Dedifferentiated amniotic fluid mesenchymal stem cell (primary cell): ENCODE measurements at regions not wholly inside any gene's neighbourhood (a gene's known extent, or its start where the extent isn't known, plus 50 kb on each side); places are given as distances from the start of the nearest gene placed in this dataset.
"Not testable (repeated sequence)": the region's sequence is repeated elsewhere in the genome, so short reads cannot be mapped to it uniquely, and the experiment has no call there.

Experiments
- DNase-seq: peaks from one replicate; pipeline ENCODE4 v3.0.0-alpha.2; 2016; ENCODE audit errors: extremely low spot score

DNA sequence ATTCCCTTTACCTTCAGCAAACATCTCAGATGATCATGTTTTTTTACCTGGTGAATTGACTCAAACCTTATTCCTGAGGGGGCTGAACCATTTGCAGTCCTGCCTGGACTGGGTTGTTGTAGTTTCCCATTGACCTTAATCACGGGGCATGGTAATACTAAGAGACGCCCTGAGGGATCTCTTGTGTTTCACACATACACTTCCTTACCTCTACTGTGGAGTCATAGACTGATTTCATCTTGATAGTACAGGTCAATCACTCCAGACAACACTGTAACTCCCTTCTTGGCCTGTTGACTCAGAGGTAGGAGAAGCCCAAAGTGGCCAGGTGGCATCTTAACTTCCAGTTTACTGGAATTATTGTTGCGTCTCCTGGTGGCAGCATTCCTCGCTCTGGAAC, 1064.0 kb upstream of the PCDH10 start:
- DNase-seq: no peak

DNA sequence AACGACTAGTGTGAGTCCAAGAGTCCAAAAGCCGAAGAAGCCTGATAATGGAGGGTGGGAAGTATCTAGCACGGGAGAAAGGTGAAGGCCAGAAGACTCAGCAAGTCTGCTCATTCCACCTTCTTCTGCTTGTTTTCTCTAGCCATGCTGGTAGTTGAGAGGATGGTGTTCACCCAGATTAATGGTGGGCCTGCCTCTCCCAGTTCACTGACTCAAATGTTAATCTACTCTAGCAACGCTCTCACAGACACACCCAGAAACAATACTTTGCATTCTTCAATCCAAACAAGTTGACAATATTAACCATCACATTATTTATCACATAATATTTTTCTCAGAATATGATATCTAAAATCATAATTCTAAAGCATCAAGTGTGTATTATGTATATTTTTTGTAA, 1055.1 kb upstream of the PCDH10 start:
- no peak for DNase-seq

DNA sequence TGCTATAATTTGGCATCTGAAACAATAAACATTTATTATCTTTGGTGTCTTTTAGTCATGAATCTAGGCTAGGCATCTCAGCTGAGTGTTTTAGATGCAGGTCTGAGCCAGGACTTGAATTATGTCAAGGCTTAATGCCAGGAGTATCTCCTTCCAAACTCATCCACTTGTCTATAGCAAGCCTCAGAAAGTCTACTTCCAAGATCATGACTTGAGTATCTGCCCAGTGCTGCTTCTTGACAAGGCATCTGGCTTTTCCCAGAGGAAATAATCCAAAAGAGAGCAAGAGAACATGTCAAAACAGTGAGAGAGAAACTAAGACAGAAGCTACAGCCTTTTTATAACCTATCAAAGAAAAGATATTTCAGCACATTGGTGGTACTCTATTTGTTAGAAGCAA, 1052.1 kb upstream of the PCDH10 start:
- DNase-seq: no peak

DNA sequence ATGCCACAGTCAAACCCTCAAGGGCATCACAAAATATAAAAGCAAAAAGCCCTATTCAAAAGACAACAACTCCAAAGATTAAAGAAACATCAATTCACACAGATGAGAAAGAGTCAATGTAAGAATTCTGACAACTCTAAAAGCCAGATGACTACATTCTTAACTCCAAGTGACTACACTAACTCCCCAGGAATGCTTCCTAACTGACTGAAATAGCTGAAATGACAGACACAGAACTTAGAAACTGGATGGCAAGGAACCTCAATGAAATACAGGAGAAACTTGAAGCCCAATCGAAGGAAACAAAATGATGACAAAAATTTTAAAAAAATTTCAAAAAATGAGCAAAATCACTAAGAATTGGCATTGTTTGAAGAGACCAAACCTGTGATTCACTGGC, 1047.6 kb upstream of the PCDH10 start:
- DNase-seq: peak; percentile 66

DNA sequence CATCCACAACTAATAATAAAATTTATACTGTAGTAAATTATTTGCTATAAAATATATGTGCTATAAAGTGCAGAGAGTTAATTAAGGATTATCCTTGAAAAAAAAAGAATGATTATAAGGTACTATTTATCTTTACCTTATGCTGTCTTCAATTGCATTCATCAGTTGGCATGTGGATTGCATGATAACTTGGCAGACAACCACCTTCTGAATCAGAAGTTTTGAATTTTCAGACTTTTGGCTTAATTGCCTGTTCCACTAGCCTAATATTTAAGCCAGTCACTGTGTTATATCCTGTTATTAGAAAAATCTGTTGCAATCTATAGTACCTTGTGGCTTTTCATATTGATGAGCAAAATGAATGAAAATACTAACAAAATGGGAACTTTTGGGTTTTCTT, 1040.3 kb upstream of the PCDH10 start:
- peak; percentile 59 for DNase-seq

DNA sequence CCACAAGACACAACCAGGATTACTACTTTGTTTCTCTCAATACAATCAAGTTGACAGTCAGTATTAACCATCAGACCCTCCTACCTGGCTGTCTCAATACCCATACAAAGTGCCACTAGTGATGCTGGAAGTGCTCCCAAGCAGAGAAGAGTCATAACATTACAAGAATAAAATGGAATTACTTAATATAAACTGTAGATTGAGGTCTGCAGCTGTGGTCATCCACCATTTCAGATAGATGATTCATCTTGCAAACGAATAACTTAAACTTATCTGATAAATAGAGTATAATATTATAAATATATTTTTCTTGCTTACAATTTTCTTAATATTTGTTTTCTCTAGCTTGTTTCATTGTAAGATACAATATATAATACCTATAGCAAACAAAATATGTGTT, 1034.2 kb upstream of the PCDH10 start:
- DNase-seq: no peak

DNA sequence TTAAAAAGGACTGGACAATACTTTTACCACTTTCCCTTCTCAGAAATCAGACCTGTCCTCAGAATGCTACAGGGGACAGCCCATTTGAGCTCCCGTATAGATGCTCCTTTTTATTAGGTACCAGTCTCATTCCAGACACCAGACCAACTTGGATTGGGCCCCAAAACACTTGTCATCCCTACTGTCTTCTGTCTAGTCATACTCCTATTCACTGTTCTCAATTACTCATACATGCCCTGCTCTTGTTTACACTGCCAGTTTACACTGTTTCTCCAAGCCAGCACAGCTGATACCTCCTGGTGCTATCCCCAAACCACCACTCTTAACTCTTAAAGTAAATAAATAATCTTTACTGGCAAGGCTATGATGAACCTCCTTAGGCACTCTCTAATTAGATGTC, 1026.4 kb upstream of the PCDH10 start:
- not testable (repeated sequence) for DNase-seq

DNA sequence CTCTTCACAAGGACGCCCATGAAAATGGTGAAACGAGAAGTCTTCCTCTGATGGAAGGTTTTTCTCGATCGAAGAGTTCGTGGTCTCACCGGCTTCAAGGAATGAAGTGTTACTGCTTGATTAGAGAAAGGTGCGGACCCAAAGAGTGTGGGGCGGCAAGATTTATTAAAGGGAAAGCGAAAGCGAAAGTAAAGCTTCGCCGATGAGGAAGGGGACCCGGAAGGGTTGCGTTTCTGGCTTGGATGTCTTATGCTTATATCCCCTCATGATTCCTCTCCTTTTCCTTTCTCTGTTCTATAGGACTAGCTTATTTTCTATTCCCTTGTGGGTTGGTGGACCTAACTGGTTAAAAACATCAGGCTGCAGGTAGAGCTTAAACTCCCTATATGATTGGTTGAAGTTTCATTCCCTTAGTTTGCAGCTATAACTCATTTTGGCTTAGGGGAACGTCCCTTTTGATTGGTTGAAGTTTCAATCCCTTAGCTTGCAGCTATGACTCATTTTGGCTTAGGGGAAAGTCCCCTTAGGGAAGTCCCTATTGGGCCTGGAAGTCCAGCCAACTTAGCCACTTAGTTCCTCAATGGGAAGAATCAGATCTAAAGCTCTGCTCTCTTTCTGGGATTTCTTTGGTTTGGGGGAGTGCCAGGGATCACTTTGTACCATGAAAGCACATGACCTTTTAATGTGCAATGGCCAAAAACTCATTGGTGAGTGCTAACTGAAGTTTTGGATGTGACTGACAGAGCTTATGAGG, 1025.0 kb upstream of the PCDH10 start:
- no peak for DNase-seq

DNA sequence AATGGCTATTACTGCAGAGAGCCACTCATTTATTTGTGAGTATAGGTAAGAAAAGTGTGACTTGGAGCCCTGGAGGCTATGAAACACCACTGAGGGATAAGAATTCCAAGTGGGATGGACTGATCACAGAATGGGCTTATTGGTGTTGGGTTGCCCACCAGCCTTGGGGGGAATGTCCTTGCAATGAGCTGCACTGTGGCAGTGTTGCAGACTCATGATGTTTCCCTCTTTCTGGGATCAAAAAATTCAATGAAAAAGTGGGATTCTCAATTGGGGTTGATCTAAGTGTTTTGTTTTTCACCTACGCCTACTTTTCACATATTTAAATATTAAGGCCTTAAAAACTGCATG, 1024.5 kb upstream of the PCDH10 start:
- no peak for DNase-seq

DNA sequence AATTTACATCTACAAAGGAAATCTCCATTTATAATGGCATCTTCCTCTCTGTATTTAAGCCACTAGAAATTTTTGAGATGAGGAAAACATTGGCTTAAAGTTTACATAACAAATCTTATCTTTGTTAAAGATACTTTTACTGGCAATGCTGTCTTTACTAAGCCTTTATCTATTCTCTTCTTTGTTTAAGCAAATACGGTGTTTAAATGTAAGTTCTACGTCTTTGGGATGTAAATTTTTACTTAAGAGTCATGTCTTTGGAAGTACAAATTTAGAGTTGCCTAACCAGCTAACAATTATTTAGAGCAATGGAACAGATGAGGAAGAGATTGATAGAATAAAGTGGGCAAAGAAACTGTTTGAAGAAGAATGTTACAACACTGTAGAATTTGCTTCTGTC, 1024.0 kb upstream of the PCDH10 start:
- no peak for DNase-seq

DNA sequence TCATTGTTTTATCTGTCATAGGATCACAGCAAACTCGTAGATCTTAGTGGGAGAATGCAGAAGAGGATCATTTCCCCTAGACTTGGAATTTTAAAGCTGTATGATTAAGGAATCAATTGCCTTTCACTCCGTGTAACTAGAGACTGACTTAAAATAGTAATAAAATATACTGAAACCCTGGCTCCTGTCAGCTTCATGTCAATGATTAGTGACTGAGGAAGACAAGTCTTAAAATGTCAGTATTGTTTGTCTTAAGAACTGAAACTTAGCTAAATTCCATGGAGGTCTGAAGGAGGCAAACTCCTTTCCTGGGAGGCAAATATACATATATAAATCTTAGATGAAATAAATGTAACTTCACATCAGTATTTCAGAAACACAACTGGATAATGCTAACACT, 1016.7 kb upstream of the PCDH10 start:
- no peak for DNase-seq

DNA sequence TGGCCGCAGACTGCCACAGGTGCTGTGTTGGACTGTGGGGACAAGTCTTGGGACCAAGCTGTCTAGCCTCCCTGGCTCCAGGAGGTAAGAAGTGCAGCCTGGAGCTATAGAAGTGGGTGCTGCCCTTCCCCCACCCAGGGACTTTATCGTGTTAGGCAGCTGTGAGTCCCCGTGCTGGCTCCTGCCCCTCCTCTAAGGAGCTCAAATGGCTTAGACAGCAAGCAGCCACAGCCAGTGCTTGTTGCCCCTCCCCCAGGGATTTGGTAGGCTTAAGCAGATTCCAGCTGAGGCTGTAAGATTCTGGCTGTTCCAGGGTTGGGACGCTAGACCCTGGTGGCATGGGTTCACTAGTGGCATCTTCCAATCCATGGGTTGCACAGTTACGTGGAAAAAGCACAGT, 979.4 kb upstream of the PCDH10 start:
- no peak for DNase-seq

DNA sequence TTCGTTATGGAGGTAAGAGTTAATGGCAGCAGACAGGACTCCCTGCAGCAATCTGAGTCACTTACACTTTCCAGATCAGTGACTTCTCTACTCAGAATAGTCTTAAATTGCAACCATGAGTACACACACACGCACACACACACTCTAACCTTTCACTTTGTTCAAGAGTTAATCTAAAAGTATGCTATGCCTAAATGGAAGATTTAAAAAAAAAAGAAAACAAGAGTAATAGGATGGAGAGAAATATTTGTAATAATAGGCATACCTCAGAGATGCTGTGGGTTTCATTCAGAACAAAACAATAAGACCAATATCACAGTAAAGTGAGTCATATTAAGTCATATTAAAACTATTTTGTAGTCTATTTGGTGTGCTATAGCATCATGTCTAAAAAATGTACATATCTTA, 969.1 kb upstream of the PCDH10 start:
- peak; percentile 40 for DNase-seq

DNA sequence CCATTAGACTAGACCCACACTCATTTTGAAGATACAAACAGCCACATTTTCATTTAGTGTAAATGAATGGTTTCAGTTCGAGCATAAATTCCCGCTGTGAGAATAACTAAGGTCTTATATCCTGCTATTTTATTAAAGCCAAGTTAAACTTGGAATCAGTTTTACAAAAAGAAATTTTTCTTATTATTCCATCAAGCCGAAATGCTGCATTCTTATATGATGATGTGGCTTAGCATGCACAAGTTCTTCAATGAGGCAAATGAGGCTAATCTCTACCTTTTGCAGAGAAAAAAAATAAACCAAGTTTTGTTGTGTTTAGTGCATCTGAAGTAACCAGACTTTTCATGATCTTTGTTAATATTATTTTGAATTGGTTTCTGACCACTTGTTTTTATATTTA, 953.9 kb upstream of the PCDH10 start:
- peak; percentile 25 for DNase-seq

DNA sequence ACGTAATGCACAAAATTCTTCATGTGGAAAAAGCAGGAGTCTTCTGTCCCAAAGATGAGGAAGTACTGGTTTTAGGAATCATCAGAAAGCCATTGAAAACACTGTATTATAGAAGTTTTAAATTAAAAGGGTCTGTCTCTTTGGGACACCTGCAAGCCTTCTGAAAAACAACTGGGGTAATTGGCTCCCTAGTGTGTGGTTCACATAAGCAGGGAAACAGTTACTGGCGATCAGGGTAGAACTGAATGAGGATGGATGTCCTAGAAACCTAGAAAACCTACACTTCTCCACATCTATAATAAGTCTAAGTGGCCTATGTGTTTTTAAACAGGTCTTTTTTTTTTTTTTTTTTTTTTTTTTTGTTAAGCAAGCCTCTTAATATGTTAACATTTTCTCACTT, 945.5 kb upstream of the PCDH10 start:
- no peak for DNase-seq

DNA sequence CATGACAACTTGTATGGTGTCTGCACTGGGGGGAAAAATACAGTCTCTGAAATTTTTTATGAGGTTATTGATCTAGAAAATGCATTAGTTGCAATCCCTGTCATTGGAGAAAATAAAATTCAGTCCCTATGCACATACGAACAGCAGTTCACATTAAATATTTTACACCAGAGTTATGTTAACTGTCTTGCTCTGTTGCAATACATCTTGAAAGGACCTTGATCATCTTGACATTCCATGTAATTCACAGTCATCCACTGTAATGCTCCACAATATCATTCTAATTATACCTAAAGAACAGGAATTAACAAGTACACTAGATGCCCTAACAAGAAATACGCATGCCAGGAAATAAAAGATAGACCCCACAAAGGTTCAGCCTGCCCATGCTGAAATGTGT, 934.6 kb upstream of the PCDH10 start:
- no peak for DNase-seq

DNA sequence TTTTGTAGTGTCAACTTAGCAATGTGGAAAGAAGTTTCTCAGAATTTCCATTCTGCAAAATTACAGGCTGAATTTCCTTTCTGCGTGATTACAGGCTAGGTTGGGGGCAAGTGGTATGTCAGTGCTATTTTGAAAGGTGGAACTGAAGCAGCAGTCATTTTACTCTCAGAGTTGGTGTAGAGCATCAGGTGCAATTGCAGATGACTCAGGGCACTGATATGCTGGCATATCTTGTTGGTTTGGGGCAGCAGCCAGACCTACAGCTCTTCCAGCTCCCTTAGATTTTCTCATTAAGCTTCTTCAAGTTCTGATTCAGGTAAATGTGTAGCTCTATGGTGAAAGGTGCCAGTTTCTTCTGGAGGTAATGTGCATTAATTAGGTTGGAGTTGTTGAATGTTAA, 930.7 kb upstream of the PCDH10 start:
- no peak for DNase-seq

DNA sequence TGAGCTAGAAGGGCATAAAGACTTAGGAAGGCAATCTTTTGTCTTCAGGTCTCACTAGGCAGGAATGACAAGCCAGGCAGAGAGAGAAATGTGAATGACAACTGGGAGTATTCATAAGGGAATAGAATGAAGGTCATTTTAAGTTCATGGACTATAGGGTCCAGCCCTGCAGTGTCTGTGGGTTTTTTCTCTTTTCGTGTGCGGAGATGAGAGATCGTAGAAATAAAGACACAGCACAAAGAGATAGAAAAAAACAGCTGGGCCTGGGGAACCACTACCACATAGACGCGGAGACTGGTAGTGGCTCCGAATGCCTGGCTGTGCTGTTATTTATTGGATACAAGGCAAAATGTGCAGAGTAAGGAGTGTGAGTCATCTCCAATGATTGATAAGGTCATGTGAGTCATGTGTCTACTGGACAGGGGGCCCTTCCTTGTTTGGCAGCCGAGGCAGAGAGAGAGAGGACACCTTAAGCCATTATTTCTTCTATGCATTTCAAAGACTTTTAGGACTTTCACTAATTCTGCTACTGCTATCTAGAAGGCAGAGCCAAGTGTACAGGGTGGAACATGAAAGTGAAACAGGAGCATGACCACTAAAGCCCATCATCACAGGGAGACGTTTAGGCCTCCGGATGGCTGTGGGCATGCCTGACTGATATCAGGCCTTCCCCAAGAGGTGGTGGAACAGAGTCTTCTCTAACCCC, 921.8 kb upstream of the PCDH10 start:
- no peak for DNase-seq

DNA sequence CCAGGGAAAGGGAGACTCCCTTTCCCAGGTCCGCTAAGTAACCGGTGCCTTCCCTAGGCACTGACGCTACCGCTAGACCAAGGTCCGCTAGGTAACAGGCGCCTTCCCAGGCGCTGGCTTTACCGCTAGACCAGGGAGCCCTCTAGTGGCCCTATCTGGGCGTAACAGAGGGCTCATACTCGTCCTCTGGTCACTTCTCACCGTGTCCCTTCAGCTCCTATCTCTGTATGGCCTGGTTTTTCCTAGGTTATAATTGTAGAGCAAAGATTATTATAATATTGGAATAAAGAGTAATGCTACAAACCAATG, 921.3 kb upstream of the PCDH10 start:
- DNase-seq: not testable (repeated sequence)

DNA sequence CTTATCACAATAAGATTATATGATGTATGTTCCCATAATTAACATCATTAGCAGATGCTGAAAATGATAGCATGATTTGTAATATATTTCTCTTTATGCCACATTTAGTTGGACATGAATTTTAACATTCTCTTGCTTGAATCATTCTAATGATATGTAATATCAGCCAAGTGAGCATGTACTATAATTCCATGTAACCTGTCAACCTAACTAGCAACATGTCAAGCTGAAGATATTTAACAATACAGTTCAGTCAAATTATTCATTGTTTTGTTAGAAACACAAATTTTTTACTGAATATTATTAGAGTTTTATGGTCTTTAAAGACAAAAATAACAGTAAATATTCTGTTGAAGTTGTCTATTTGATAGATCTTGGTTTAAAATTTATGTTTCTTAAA, 920.4 kb upstream of the PCDH10 start:
- no peak for DNase-seq

DNA sequence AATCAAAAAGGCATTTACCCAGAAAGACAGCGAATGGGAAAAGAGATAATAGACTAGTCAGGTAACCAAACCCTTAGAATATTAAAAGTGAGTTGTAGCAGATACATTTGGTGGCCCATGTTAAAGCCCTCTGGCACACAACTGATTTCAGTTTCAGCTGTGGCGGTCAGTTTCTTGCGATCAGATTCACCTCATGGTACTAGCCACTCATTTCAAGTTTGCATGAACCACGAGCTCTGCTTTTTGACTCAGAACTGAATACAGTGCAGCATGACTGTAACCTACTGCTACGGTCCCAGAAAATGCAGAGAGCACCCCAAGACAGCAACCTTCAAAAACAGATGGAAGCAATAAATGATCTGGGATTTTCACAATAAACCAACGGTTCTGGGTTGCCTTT, 919.1 kb upstream of the PCDH10 start:
- no peak for DNase-seq

DNA sequence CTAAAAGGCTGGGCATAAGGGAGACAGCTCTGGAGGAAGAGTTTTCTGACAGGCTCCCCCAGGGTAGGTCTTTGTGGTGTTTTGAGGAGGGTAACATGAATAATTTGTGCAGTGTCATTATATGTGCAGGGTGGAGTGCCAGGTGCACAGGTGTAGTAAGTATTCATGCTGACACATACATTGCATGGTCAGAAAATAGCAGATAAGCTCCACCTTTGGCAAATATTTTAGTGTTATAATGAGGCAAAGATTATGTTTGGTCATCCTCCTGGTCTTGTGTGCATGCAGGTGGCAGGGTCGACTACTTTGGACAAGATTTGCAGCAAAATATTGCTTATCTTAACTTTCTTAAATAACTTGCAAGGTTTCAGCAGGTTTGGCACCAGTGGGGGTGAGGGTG, 910.4 kb upstream of the PCDH10 start:
- DNase-seq: no peak

DNA sequence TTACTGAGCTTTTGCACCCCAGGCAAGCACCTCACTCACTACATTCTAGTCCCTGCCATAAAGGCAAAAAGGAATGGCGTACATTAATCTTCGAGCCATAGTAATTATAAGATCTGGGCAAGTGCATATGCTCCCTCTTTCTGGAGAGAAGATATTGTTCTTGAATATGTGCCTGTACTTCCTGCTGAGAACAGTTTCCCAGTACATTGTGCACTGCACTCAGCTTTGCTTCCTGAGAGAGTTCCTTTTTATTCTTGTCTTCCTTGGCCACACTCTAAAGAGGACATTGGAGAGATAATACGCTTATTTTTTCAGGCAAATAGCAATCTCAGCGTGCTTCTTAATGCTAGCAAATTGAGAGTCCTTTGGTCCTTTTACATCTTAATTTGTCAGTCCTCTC, 909.0 kb upstream of the PCDH10 start:
- DNase-seq: no peak

DNA sequence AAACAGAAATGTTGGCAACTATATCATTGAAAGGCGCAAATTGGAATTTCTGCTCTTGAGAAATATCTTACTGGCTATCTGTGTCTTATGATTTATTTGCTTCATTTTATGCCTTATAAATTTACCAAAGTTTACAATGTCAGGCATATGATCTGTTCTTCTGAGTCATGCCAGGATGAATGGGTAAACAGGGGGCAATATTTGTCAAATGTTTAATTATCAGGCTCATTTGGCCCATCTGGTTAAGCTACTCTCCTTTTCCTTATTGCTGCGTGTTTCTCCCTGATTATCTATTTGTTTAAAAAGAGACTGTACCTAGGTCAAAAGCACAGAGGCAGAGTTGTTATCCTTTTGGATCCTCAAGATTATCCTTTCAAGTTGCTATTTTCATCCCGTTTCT, 903.8 kb upstream of the PCDH10 start:
- no peak for DNase-seq
